GM10266 (cell line): ENCODE measurements at regions not wholly inside any gene's neighbourhood (a gene's known extent, or its start where the extent isn't known, plus 50 kb on each side); places are given as distances from the start of the nearest gene placed in this dataset.
"Not testable (repeated sequence)": the region's sequence is repeated elsewhere in the genome, so short reads cannot be mapped to it uniquely, and the experiment has no call there.

Experiments
- DNase-seq: peaks from one replicate; pipeline ENCODE4 v3.0.0; 2012; ENCODE audit errors: extremely low spot score
- CTCF ChIP-seq: IDR thresholded peaks from 2 replicates; pipeline ENCODE4 v1.5.1; 2012; ENCODE audit warnings: mild to moderate bottlenecking, low read depth; ENCODE audit not compliant: control insufficient read depth, insufficient read depth; ENCODE audit errors: missing control alignments

GRCh38 chr2:35963357-35963756 is 392.2 kb upstream of the CRIM1 start:
- no peak for TF ChIP-seq CTCF
- no peak for DNase-seq

- no peak for TF ChIP-seq CTCF
- no peak for DNase-seq
Observed at GRCh38 chr2:35962585-35963146, 392.9 kb upstream of the CRIM1 start.

GRCh38 chr2:35960596-35960995 is 395.0 kb upstream of the CRIM1 start:
- DNase-seq: no peak
- TF ChIP-seq CTCF: no peak

- not testable (repeated sequence) for DNase-seq
Observed at GRCh38 chr2:35957053-35957452, 398.5 kb upstream of the CRIM1 start.

GRCh38 chr2:35946478-35946877 is 409.1 kb upstream of the CRIM1 start:
- DNase-seq: no peak
- TF ChIP-seq CTCF: no peak

- no peak for TF ChIP-seq CTCF
- no peak for DNase-seq
Observed at GRCh38 chr2:35938838-35939237, 416.7 kb upstream of the CRIM1 start.

GRCh38 chr2:35933031-35933430 is 422.5 kb upstream of the CRIM1 start:
- DNase-seq: no peak
- no peak for TF ChIP-seq CTCF
